HL-60 (cell line): ENCODE measurements at regions not wholly inside any gene's neighbourhood (a gene's known extent, or its start where the extent isn't known, plus 50 kb on each side); places are given as distances from the start of the nearest gene placed in this dataset.

ENCODE experiments used
- DNase-seq, 2 experiments: peaks; one replicate each; pipeline ENCODE4 v3.0.0-alpha.2; 2010 to 2020; ENCODE audit warnings: low read depth in 1 of 2, low spot score in 1 of 2
- H3K27ac ChIP-seq: fragments of 250-450 bp; sonication (Bioruptor Pico); replicated peaks from 2 replicates; pipeline ENCODE4 v1.5.1; 2020; ENCODE audit warnings: mild to moderate bottlenecking, moderate library complexity
- H3K27me3 ChIP-seq: fragments of 250-450 bp; sonication (Bioruptor Pico); 2 replicates; pipeline ENCODE4 v1.5.1; 2021; ENCODE audit warnings: mild to moderate bottlenecking, moderate library complexity; ENCODE audit not compliant: insufficient read depth, poor library complexity, severe bottlenecking
- H3K4me3 ChIP-seq: replicated peaks from 2 replicates; pipeline ENCODE4 v1.5.1; 2011; ENCODE audit warnings: mild to moderate bottlenecking, control low read depth, low read length; ENCODE audit not compliant: insufficient read depth
- CTCF ChIP-seq: IDR thresholded peaks from one replicate; pipeline ENCODE4 v1.5.1; 2011; ENCODE audit warnings: low read length, control low read depth, inconsistent platforms; ENCODE audit not compliant: insufficient read depth
- GABPA ChIP-seq: IDR thresholded peaks from 2 replicates; pipeline ENCODE4 v1.6.1; 2012; ENCODE audit warnings: low read depth
- POLR2AphosphoS5 ChIP-seq: IDR thresholded peaks from 2 replicates; pipeline ENCODE4 v1.6.1; 2012; ENCODE audit warnings: low read depth
- REST ChIP-seq: IDR thresholded peaks from 2 replicates; pipeline ENCODE4 v1.6.1; 2012; ENCODE audit warnings: low read depth; ENCODE audit not compliant: insufficient replicate concordance
- SPI1 ChIP-seq: IDR thresholded peaks from 2 replicates; pipeline ENCODE4 v1.6.1; 2012; ENCODE audit warnings: low read depth, mild to moderate bottlenecking, borderline replicate concordance

- H3K4me3 ChIP-seq = no peak overlapping the region
- no peaks in the 10 kb centered on the region for H3K27me3 ChIP-seq
- TF ChIP-seq CTCF = no peak
- no peak for TF ChIP-seq POLR2AphosphoS5
- TF ChIP-seq GABPA = no peak
- DNase-seq = no peak
- no peak overlapping the region for H3K27ac ChIP-seq
Measured at GRCh38 chr9:23258569-23258968, 567.5 kb downstream of the ELAVL2 start.

- DNase-seq = no peak
- H3K27me3 ChIP-seq = no peaks in the 10 kb centered on the region
- H3K27ac ChIP-seq = no peak overlapping the region
- TF ChIP-seq GABPA = no peak
- TF ChIP-seq POLR2AphosphoS5 = no peak
- TF ChIP-seq REST = no peak
- TF ChIP-seq CTCF = no peak
- no peak for TF ChIP-seq SPI1
- no peak overlapping the region for H3K4me3 ChIP-seq
Measured at GRCh38 chr9:23278561-23278960, 547.5 kb downstream of the ELAVL2 start.

GRCh38 chr9:23287390-23287789, 538.6 kb downstream of the ELAVL2 start:
- no peak overlapping the region for H3K4me3 ChIP-seq
- DNase-seq = no peak
- H3K27me3 ChIP-seq = no peaks in the 10 kb centered on the region
- no peak overlapping the region for H3K27ac ChIP-seq
- no peak for TF ChIP-seq SPI1
- no peak for TF ChIP-seq POLR2AphosphoS5
- TF ChIP-seq REST = no peak

GRCh38 chr9:23288545-23288944, 537.5 kb downstream of the ELAVL2 start:
- TF ChIP-seq REST (no peak), GABPA (no peak), POLR2AphosphoS5 (no peak), SPI1 (no peak), CTCF (no peak)
- no peak for DNase-seq
- H3K27me3 ChIP-seq = no peaks in the 10 kb centered on the region
- H3K4me3 ChIP-seq = no peak overlapping the region
- no peak overlapping the region for H3K27ac ChIP-seq
